ENCODE measurements at regions not wholly inside any gene's neighbourhood (a gene's known extent, or its start where the extent isn't known, plus 50 kb on each side); places are given as distances from the start of the nearest gene placed in this dataset.

- H3K36me3 ChIP-seq = no peaks in the 10 kb centered on the region
- H3K9me3 ChIP-seq = no peaks in the 10 kb centered on the region
- no peaks in the 10 kb centered on the region for H3K4me1 ChIP-seq
- H3K4me3 ChIP-seq = no peak overlapping the region
- no peak overlapping the region for H3K27ac ChIP-seq
- DNase-seq = peak in 2 of 3 donors; percentile 21 to 33
- TF ChIP-seq CTCF (IDR thresholded peaks at IDR 0.05) = no peak
- TF ChIP-seq POLR2A (IDR thresholded peaks at IDR 0.05) = no peak
- no peaks in the 10 kb centered on the region for H3K27me3 ChIP-seq
These were observed 115.6 kb downstream of the GLI2 start for GRCh38 chr2:120851116-120851773.

GRCh38 chr2:120852200-120852815, 116.6 kb downstream of the GLI2 start:
- Histone ChIP-seq H3K27me3 (no peaks in the 10 kb centered on the region), H3K4me3 (no peak overlapping the region), H3K4me1 (no peaks in the 10 kb centered on the region), H3K9me3 (no peaks in the 10 kb centered on the region), H3K27ac (no peak overlapping the region), H3K36me3 (no peaks in the 10 kb centered on the region)
- no peak for TF ChIP-seq CTCF (IDR thresholded peaks at IDR 0.05)
- no peak for TF ChIP-seq POLR2A (IDR thresholded peaks at IDR 0.05)
- DNase-seq = peak in 2 of 3 donors; percentile 10 to 35

- Histone ChIP-seq H3K27ac (no peak overlapping the region), H3K36me3 (no peaks in the 10 kb centered on the region), H3K9me3 (no peaks in the 10 kb centered on the region), H3K4me3 (no peak overlapping the region), H3K27me3 (no peaks in the 10 kb centered on the region), H3K4me1 (no peaks in the 10 kb centered on the region)
- TF ChIP-seq CTCF (IDR thresholded peaks at IDR 0.05) (no peak), POLR2A (IDR thresholded peaks at IDR 0.05) (no peak)
- DNase-seq = peak in 1 of 3 donors; percentile 16
These were observed 117.8 kb downstream of the GLI2 start for GRCh38 chr2:120853306-120854013.

GRCh38 chr2:120854014-120854620, 118.4 kb downstream of the GLI2 start:
- Histone ChIP-seq H3K27ac (no peak overlapping the region), H3K27me3 (no peaks in the 10 kb centered on the region), H3K9me3 (no peaks in the 10 kb centered on the region), H3K36me3 (no peaks in the 10 kb centered on the region), H3K4me1 (no peaks in the 10 kb centered on the region), H3K4me3 (no peak overlapping the region)
- DNase-seq = peak in 1 of 3 donors; percentile 22
- TF ChIP-seq POLR2A (IDR thresholded peaks at IDR 0.05) (no peak), CTCF (IDR thresholded peaks at IDR 0.05) (no peak)

- Histone ChIP-seq H3K36me3 (no peaks in the 10 kb centered on the region), H3K4me1 (no peaks in the 10 kb centered on the region), H3K27ac (no peak overlapping the region), H3K9me3 (no peaks in the 10 kb centered on the region), H3K4me3 (no peak overlapping the region), H3K27me3 (no peaks in the 10 kb centered on the region)
- DNase-seq = peak in 1 of 3 donors; percentile 41
- no peak for TF ChIP-seq POLR2A (IDR thresholded peaks at IDR 0.05)
- TF ChIP-seq CTCF (IDR thresholded peaks at IDR 0.05) = no peak
These were observed 119.3 kb downstream of the GLI2 start for GRCh38 chr2:120854766-120855530.
